Adrenal gland (tissue), 5 donors: ENCODE measurements at regions not wholly inside any gene's neighbourhood (a gene's known extent, or its start where the extent isn't known, plus 50 kb on each side); places are given as distances from the start of the nearest gene placed in this dataset.

Experiments
- POLR2A ChIP-seq, 2 donors: fragments of 450-650 bp; IDR thresholded peaks; one replicate each; pipeline ENCODE4 v1.6.1; 2017; ENCODE audit warnings: antibody characterized with exemption in 2 of 2, mild to moderate bottlenecking in 2 of 2, moderate library complexity in 1 of 2
- TF ChIP-seq, protein P1 (sequence below), 6 experiments: fragments of 450-650 bp in 4 of 6; fragments of 200-600 bp in 2 of 6; sonication (generic) in 1 of 6; IDR thresholded peaks; 1 replicate in 5 of 6; 2 replicates in 1 of 6; pipeline versions ENCODE4 v1.5.1 to v1.8.0; 2016 to 2021; ENCODE audit warnings: antibody characterized with exemption in 6 of 6, mild to moderate bottlenecking in 2 of 6, moderate library complexity in 1 of 6
- donor health status: DM: no; HTN: no; CAD: no.

DNA sequence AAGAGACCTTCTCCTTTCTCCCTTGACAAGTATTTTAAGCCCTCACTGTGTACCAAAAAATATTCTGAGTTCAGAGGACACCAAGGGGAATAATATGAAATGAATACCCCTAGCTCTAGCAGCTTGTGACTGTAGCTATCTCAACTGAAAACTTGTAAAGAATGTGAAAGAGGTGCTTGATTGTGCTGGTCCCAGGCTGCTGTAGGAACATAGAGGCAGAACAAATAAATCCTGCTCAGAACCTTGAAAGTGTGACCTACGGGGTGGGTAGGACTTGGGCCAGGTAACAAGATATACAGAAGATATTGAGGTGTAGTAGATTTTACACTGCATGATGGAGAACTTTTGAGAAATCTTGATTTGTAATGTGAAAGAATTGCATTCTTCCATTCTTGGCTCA, 606.8 kb downstream of the TOX3 start:
- TF ChIP-seq, protein P1, sequence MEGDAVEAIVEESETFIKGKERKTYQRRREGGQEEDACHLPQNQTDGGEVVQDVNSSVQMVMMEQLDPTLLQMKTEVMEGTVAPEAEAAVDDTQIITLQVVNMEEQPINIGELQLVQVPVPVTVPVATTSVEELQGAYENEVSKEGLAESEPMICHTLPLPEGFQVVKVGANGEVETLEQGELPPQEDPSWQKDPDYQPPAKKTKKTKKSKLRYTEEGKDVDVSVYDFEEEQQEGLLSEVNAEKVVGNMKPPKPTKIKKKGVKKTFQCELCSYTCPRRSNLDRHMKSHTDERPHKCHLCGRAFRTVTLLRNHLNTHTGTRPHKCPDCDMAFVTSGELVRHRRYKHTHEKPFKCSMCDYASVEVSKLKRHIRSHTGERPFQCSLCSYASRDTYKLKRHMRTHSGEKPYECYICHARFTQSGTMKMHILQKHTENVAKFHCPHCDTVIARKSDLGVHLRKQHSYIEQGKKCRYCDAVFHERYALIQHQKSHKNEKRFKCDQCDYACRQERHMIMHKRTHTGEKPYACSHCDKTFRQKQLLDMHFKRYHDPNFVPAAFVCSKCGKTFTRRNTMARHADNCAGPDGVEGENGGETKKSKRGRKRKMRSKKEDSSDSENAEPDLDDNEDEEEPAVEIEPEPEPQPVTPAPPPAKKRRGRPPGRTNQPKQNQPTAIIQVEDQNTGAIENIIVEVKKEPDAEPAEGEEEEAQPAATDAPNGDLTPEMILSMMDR (IDR thresholded peaks at IDR 0.05): no peak
- no peak for TF ChIP-seq POLR2A (IDR thresholded peaks at IDR 0.05)
